HEK293T (cell line): ENCODE measurements at regions not wholly inside any gene's neighbourhood (a gene's known extent, or its start where the extent isn't known, plus 50 kb on each side); places are given as distances from the start of the nearest gene placed in this dataset.

ENCODE experiments used
- BHLHE40 ChIP-seq: fragments of 450-650 bp; IDR thresholded peaks from 2 replicates; pipeline ENCODE4 v1.6.1; 2016; ENCODE audit warnings: mild to moderate bottlenecking, moderate library complexity, borderline replicate concordance
- CTBP1 ChIP-seq: fragments of 450-650 bp; IDR thresholded peaks from 2 replicates; pipeline ENCODE4 v1.6.1; 2016; ENCODE audit warnings: borderline replicate concordance
- ELF4 ChIP-seq: fragments of 450-650 bp; IDR thresholded peaks from 2 replicates; pipeline ENCODE4 v1.6.1; 2017; ENCODE audit warnings: antibody characterized with exemption
- FOXA1 ChIP-seq: fragments of 450-650 bp; IDR thresholded peaks from 2 replicates; pipeline ENCODE4 v1.6.1; 2016; ENCODE audit warnings: mild to moderate bottlenecking
- FOXK2 ChIP-seq: fragments of 450-650 bp; IDR thresholded peaks from 2 replicates; pipeline ENCODE4 v1.6.1; 2016; ENCODE audit warnings: mild to moderate bottlenecking
- FOXM1 ChIP-seq: fragments of 450-650 bp; IDR thresholded peaks from 2 replicates; pipeline ENCODE4 v1.6.1; 2017; ENCODE audit warnings: mild to moderate bottlenecking, borderline replicate concordance
- HDGF ChIP-seq: fragments of 450-650 bp; IDR thresholded peaks from 2 replicates; pipeline ENCODE4 v1.6.1; 2017; ENCODE audit warnings: antibody characterized with exemption, borderline replicate concordance
- LEF1 ChIP-seq: fragments of 450-650 bp; IDR thresholded peaks from 2 replicates; pipeline ENCODE4 v1.6.1; 2017; ENCODE audit warnings: mild to moderate bottlenecking, borderline replicate concordance
- NFRKB ChIP-seq: fragments of 450-650 bp; IDR thresholded peaks from 2 replicates; pipeline ENCODE4 v1.6.1; 2016; ENCODE audit warnings: mild to moderate bottlenecking, moderate library complexity
- SP1 ChIP-seq: fragments of 450-650 bp; IDR thresholded peaks from 2 replicates; pipeline ENCODE4 v1.6.1; 2017
- SUZ12 ChIP-seq: fragments of 450-650 bp; IDR thresholded peaks from 2 replicates; pipeline ENCODE4 v1.6.1; 2016; ENCODE audit warnings: mild to moderate bottlenecking
- TARDBP ChIP-seq: fragments of 450-650 bp; IDR thresholded peaks from 2 replicates; pipeline ENCODE4 v1.6.1; 2016
- ZNF384 ChIP-seq: fragments of 450-650 bp; IDR thresholded peaks from 2 replicates; pipeline ENCODE4 v1.6.1; 2016
- TF ChIP-seq, protein P1 (sequence below): fragments of 450-650 bp; IDR thresholded peaks from 2 replicates; pipeline ENCODE4 v1.6.1; 2016

GRCh38 chr13:47306991-47307390 lies 410.1 kb upstream of the HTR2A start:
- TF ChIP-seq CTBP1 (no peak), NFRKB (no peak), FOXA1 (no peak), SP1 (no peak), BHLHE40 (no peak), ZNF384 (no peak), ELF4 (no peak), FOXK2 (no peak), SUZ12 (no peak), HDGF (no peak), FOXM1 (no peak), LEF1 (no peak), TARDBP (no peak)
- TF ChIP-seq, protein P1, sequence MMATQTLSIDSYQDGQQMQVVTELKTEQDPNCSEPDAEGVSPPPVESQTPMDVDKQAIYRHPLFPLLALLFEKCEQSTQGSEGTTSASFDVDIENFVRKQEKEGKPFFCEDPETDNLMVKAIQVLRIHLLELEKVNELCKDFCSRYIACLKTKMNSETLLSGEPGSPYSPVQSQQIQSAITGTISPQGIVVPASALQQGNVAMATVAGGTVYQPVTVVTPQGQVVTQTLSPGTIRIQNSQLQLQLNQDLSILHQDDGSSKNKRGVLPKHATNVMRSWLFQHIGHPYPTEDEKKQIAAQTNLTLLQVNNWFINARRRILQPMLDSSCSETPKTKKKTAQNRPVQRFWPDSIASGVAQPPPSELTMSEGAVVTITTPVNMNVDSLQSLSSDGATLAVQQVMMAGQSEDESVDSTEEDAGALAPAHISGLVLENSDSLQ, result no peak
